Bronchial epithelial cell (primary cell): ENCODE measurements at regions not wholly inside any gene's neighbourhood (a gene's known extent, or its start where the extent isn't known, plus 50 kb on each side); places are given as distances from the start of the nearest gene placed in this dataset.
A peak's percentile ranks its signal among the peaks of the same experiment; 100 is the strongest.

Experiments used
- DNase-seq: peaks from one replicate; pipeline ENCODE4 v3.0.0-alpha.2; 2010; ENCODE audit warnings: low read depth
- FAIRE-seq: peaks from 2 replicates; lab custom pipeline; 2011; peaks lifted over from hg19 to GRCh38; lab: Jason Lieb, UNC
- H3K27me3 ChIP-seq: 2 replicates; pipeline ENCODE4 v1.5.1; 2011; ENCODE audit warnings: low read length; ENCODE audit not compliant: control insufficient read depth, insufficient read depth
- H3K36me3 ChIP-seq: 2 replicates; pipeline ENCODE4 v1.5.1; 2011; ENCODE audit warnings: low read length; ENCODE audit not compliant: control insufficient read depth, insufficient read depth
- H3K4me3 ChIP-seq: 2 replicates; pipeline ENCODE4 v1.5.1; 2011; ENCODE audit warnings: mild to moderate bottlenecking, low read depth, low read length, control low read depth
- CTCF ChIP-seq: IDR thresholded peaks from 2 replicates; pipeline ENCODE4 v1.5.1; 2011; ENCODE audit warnings: mild to moderate bottlenecking, moderate library complexity, low read length, control low read depth, inconsistent platforms; ENCODE audit not compliant: insufficient read depth, severe bottlenecking

GRCh38 chr20:48164566-48165400 lies 379.5 kb upstream of the SULF2 start:
- TF ChIP-seq CTCF, result no peak
- no peak for FAIRE-seq
- H3K4me3 ChIP-seq, result no peak overlapping the region
- DNase-seq, result no peak
- H3K27me3 ChIP-seq, result peaks cover 2% of the 10 kb centered on the region
- H3K36me3 ChIP-seq, result no peaks in the 10 kb centered on the region

- Histone ChIP-seq H3K36me3 (no peaks in the 10 kb centered on the region), H3K27me3 (peaks cover 2% of the 10 kb centered on the region), H3K4me3 (no peak overlapping the region)
- FAIRE-seq (peak; percentile 83), DNase-seq (no peak)
- no peak for TF ChIP-seq CTCF
Measured at GRCh38 chr20:48164034-48164433, 378.8 kb upstream of the SULF2 start.

GRCh38 chr20:48163505-48163904 lies 378.2 kb upstream of the SULF2 start:
- H3K4me3 ChIP-seq, result no peak overlapping the region
- no peaks in the 10 kb centered on the region for H3K36me3 ChIP-seq
- TF ChIP-seq CTCF, result no peak
- H3K27me3 ChIP-seq, result peaks cover 1% of the 10 kb centered on the region
- DNase-seq (no peak), FAIRE-seq (no peak)

GRCh38 chr20:48162621-48163020 lies 377.3 kb upstream of the SULF2 start:
- H3K4me3 ChIP-seq, result no peak overlapping the region
- no peak for TF ChIP-seq CTCF
- no peak for DNase-seq

GRCh38 chr20:48159145-48160008 lies 374.1 kb upstream of the SULF2 start:
- DNase-seq, result no peak
- H3K27me3 ChIP-seq, result no peaks in the 10 kb centered on the region
- no peak for TF ChIP-seq CTCF
- no peaks in the 10 kb centered on the region for H3K36me3 ChIP-seq
- FAIRE-seq, result peak; percentile 83
- no peak overlapping the region for H3K4me3 ChIP-seq

More at GRCh38 chr20:48162621-48163020, 377.3 kb upstream of the SULF2 start:
- Histone ChIP-seq H3K36me3 (no peaks in the 10 kb centered on the region), H3K27me3 (no peaks in the 10 kb centered on the region)
- no peak for FAIRE-seq
